22Rv1 (cell line): ENCODE measurements at regions not wholly inside any gene's neighbourhood (a gene's known extent, or its start where the extent isn't known, plus 50 kb on each side); places are given as distances from the start of the nearest gene placed in this dataset.

ENCODE experiments used
- H3K27ac ChIP-seq: fragments of 450-650 bp; 2 replicates; pipeline ENCODE4 v1.5.1; 2017
- ZFX ChIP-seq: fragments of 450-650 bp; IDR thresholded peaks from 2 replicates; pipeline ENCODE4 v1.6.1; 2017; ENCODE audit warnings: antibody characterized with exemption, borderline replicate concordance
- TF ChIP-seq, protein P1 (sequence below): fragments of 450-650 bp; IDR thresholded peaks from 2 replicates; pipeline ENCODE4 v1.5.1; 2017; ENCODE audit warnings: mild to moderate bottlenecking

DNA sequence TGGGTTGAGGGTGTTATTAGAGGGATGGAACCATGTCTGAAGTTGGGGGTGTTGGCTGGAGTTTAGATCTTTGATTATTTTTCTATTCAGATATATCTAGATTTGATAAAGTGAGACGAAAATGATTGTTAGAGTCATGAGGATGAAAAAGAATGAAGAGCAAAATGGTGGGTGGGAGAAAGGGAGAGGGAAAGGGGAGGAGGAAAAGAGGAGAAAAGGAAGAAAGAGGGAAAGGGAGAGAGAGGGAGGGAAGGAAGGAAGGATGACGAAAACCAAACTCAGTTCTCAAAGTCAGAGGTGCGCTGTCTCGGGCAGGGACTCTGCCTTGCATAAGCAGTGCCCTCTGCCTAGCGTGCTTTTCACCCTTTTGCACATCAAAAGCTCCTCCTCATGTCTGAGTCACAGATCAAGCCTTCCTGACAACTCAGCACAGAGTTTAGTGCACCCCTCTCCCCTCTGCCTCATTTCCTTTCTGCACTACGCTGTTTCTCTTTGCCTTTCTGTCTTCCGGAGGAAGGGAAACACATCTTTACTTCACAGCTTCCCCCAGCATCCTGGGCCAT is 225.8 kb upstream of the PROX1 start:
- no peak overlapping the region for H3K27ac ChIP-seq
- TF ChIP-seq, protein P1, sequence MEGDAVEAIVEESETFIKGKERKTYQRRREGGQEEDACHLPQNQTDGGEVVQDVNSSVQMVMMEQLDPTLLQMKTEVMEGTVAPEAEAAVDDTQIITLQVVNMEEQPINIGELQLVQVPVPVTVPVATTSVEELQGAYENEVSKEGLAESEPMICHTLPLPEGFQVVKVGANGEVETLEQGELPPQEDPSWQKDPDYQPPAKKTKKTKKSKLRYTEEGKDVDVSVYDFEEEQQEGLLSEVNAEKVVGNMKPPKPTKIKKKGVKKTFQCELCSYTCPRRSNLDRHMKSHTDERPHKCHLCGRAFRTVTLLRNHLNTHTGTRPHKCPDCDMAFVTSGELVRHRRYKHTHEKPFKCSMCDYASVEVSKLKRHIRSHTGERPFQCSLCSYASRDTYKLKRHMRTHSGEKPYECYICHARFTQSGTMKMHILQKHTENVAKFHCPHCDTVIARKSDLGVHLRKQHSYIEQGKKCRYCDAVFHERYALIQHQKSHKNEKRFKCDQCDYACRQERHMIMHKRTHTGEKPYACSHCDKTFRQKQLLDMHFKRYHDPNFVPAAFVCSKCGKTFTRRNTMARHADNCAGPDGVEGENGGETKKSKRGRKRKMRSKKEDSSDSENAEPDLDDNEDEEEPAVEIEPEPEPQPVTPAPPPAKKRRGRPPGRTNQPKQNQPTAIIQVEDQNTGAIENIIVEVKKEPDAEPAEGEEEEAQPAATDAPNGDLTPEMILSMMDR, result no peak
- TF ChIP-seq ZFX, result no peak

DNA sequence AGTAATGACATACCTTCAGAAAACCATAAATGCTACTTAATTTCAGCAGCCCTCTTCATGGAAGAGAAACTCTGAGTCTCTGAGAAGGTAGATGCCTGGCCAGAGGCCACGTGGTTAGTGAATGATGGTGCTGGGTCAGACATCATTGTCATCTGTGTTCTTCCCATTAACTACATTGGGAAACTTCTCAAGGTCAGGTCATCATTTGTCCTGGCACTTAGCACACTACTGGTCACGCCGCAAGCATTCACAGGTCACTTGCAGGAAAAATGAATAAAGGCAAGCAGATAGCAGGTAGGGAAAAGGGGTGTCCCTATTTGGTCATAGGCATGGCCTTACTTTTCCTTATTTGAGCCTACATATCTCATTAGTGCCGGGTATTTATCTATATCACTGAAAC is 220.1 kb upstream of the PROX1 start:
- TF ChIP-seq, protein P1, result no peak
- no peak for TF ChIP-seq ZFX
- no peak overlapping the region for H3K27ac ChIP-seq

DNA sequence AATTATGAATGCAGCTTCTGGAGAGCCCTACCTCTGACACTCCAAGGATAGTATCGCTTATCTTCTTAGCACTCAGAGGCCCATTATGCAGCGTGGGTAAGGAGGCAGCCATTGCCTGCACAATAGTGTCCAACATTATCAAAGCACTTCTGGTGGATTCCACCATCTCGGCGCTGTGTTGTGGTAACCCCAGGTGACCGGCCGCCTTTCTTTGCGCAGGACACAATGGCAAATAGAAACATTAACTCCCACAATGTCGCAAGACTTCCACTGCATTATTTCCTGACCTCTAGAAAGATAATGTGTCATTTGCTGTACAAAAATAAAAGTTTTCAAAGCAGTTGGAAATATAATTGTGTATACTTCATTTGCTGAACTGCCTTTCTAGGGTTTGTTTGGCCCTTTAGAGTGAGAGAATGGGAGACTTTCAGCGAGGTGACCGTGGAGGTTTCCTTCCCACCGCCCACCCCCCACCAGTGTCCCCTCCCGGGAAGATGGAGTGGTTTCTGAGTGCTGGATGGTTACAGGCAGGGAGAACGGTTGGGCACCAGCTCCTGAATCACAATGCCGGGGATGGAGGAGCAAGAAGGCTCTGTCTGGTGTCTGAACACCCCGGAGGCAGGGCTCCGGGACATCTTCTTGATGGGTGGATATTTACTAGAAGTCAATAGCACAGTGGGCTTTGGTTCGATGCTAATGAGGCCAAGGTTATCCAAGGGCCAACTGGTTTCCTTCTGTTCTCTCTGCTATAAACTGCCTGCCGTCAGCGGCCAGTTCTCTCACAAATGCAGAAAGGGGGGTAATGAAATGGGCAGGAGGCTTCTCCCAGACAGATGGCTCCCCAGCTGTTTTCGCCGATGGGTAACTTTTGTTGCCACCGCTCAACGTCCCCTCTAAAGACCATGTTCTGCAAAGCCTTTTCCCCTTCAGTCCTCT is 215.4 kb upstream of the PROX1 start:
- no peak for TF ChIP-seq ZFX
- TF ChIP-seq, protein P1, result no peak
- H3K27ac ChIP-seq, result no peak overlapping the region

DNA sequence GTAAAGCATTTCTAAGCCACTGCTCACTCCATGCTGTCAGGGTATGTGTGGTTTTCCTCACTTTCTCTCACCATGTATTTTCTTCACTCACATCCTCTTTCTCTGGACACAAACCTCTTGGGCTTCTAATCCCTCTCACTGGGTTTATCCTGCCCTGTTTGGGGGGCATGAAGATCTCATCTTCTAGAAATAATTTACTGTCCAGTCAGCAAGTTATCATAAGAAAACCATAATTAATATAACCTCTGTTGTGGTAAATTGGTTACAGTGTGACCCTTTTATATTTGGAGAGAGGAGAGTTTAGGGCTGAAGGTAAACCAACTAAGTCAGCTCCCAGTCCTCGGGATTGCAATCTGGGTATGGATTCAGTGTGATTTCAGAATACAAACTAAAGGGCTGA is 213.8 kb upstream of the PROX1 start:
- TF ChIP-seq, protein P1, result no peak
- no peak for TF ChIP-seq ZFX
- no peak overlapping the region for H3K27ac ChIP-seq

DNA sequence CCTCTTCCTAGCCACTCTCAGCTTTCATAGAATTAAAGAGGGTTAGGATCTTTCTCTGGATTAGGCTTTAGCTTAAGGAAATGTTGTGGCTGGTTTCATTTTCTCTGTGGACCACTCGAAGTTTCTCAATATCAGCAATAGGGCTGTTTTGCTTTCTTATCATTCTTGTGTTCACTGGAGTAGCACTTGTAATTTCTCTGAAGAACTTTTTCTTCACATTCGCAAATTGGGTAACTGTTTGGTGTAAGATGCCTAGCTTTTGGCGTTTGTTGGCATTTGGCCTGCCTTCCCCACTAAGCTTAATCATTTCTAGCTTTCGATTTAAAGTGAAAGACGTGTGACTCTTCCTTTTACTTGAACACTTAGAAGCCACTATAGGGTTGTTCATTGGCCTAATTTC is 210.8 kb upstream of the PROX1 start:
- TF ChIP-seq ZFX, result no peak
- TF ChIP-seq, protein P1, result no peak
- no peak overlapping the region for H3K27ac ChIP-seq

DNA sequence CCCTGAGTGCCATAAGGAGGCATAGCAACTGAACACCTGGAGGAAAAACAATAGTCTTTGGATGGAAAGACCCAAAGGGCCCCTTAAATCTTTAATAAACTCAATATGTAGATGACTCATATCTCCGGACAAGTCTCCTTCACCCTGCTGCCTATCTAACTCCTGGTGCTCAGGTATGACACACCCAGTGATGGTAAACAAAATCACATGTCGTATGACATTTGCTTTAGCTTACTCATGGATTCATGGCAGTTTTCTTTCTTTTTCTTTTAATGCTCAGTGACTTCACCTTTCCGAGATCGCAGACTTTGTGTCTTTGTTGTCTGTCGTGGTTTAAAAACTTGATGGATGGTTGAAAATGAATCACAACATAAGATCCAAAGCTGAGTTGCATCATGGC is 208.5 kb upstream of the PROX1 start:
- TF ChIP-seq, protein P1, result no peak
- no peak for TF ChIP-seq ZFX
- no peak overlapping the region for H3K27ac ChIP-seq

DNA sequence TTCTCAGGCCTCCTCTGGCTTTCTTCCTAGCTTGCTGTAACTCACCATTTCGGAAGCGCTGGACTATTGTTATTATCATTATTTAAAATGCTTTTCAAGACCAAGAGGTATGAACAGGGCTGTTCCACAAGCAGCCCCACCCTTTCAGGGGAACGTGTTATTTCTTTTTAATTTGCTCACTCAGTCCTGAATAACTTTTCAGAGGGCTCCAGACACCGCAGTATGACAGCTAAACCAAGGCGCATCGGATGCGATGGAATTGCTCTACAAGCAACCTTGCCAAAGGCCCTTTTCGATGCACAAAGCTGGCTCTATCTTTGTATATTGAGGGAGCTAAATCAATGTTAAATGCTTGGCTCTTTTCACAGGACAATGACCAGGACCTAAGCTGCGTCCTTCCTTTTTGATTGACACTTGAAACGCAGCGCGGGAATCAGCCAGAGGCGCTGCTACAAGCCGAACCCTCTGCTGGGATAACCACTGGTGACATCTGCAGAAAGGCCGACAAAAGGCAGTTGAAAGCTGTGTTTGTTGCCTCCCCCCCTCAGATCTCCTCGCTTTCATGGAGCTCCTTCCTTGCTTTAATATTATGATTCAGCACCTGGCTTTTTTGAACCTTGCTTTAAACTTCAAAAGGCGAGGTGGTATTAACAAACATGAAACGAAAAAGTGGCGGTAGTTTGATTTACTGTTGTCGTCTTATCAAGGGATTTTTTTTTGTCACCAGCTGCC is 204.7 kb upstream of the PROX1 start:
- no peak for TF ChIP-seq ZFX
- TF ChIP-seq, protein P1, result no peak
- H3K27ac ChIP-seq, result no peak overlapping the region
